D341Med (cell line): ENCODE measurements at regions not wholly inside any gene's neighbourhood (a gene's known extent, or its start where the extent isn't known, plus 50 kb on each side); places are given as distances from the start of the nearest gene placed in this dataset.
"Not testable (repeated sequence)": the region's sequence is repeated elsewhere in the genome, so short reads cannot be mapped to it uniquely, and the experiment has no call there.

Source experiments
- DNase-seq: peaks from one replicate; pipeline ENCODE4 v3.0.0; 2012; ENCODE audit warnings: low spot score

GRCh38 chr3:11898611-11899325 lies 52.1 kb upstream of the TAMM41 start:
- no peak for DNase-seq

DNA sequence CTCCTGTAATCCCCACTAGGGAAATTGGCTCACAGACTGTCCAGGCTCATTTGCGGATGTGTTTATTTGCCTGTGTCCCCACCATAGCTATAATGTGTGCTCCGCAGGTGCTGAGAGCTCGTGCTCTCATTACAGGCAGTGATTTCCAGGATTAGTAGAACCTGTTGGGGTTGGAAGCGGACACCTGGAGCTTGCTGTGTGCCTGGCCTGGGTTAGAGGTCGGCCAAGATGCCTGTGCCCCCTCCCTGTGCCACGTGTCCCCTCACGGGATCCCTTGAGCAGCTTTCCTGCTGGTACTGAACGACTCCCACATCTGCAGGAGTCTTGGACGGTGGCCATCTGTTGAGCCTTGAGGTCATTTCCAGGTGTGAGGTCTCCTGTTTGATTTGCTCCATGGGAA lies 52.7 kb upstream of the TAMM41 start:
- not testable (repeated sequence) for DNase-seq

DNA sequence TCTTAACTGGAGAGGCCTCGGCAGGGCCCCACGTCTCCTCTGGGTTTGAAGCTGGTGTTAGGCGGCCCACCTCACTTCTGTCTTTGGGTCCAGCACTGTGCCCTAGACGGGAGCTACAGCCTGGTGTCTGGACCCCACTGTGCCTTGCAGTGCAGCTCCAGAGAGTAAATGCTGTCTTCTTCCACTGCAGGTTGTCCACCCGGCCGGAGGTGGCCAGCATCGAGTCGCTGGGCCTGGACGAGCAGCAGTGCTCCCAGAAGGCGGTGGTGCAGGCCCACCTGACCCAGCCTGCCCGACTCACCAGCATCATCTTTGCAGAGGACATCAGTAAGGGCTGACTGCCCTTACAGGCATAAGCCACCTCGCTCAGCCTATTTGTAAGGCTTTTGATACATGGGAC lies 53.1 kb upstream of the TAMM41 start:
- no peak for DNase-seq

DNA sequence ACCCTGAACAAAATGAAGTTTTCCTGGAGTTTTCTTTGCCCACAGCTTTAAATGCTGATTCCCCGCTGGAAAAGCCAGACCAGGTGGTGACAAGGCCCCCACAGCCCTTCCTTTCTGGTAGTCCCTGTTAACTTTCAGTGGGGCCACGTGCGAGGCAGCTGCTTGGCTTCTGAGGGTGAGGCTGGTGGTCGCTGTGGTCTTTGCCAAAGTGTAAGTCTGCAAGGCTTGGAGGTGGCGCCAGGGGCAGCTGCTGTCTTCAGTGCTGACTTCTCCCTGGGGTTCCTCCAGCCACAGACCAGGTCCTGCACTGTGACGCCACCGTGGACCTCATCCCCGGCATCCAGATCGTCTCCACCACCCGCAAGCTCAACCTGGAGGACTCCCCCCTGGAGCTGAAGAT lies 54.1 kb upstream of the TAMM41 start:
- no peak for DNase-seq

DNA sequence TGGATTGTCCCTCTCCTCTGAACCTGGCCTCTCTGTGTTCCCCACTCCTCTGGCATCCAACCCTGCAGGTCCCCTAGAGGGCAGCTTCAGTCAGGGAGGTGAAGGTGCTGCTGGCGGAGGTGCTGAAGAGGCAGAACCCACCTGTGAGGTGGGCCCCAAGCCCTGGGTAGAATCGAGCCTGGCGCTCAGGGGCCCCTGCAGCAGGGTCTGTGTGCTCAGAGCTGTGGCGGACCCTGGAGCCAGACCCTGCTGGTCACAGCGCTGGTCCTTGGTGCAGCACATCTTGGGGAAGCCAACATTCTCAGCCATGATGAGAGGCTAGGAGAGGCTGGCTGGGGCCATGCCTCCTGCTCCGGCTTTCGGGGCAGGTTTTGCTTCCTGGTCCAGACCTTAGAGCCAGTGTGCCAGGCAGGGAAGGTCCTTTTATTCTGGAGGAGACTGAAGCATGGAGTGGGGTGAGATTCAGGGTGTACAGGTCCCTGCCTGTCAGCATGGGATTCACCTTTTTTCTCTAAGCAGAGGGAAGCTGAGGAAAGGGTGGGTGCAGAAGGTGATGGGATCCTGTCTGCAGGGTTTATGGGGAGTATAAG lies 54.7 kb upstream of the TAMM41 start:
- DNase-seq = no peak

DNA sequence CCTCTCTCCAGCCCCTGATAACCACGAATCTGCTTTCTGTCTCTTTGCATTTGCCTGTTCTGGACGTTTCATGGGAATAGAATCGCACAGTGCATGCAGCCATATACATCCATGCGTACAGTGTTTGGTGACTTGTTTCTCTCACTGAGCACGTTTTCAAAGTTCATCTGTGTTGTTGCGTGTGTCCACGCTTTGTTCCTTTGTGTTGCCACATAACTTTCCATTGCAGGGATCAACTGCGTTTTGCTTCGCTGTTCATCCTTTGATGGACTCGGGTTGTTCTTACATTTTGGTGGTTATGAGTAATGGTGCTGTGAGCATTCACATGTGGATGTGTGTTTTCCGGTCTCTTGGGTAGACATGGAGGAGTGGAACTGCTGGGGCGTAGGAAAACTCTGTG lies 56.4 kb upstream of the TAMM41 start:
- DNase-seq = no peak

DNA sequence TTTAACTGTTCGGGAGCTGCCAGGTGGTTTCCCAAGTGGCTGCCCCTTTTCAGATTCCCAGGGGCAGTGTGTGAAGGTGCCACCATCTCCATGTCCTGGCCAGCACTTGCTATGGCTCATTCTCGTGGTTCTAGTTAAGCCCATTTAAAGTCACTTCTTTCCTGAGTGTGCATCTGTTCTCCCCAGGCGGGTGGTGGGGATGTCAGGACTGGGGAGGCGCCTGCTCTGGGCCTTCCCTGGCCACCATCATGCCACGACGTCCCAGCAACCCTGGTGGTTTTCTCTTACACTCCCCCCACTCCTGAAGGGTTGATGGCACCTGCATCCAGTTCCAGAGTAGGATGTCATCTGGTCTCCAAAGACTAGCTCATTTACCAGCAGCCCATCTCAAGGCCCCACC lies 56.8 kb upstream of the TAMM41 start:
- no peak for DNase-seq

DNA sequence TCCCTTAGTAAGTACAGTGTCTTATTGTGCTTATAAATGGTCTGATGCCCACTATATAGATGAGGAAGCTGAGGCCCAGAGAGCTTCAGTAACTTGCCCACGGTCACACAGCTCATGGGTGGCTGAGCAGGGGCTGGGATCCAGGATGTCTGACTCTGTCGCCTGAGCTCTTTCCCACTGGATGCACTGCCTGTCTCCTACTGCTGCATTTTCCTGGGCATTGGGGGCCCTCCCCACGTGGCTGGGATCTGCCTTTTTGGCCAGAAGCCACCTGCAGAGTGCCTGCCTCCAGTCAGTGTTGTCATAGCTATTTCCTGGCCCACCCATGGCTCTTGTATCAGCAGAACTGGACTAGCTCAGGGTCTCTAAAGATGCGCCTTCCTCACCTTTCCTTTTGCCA lies 57.5 kb upstream of the TAMM41 start:
- DNase-seq = no peak

DNA sequence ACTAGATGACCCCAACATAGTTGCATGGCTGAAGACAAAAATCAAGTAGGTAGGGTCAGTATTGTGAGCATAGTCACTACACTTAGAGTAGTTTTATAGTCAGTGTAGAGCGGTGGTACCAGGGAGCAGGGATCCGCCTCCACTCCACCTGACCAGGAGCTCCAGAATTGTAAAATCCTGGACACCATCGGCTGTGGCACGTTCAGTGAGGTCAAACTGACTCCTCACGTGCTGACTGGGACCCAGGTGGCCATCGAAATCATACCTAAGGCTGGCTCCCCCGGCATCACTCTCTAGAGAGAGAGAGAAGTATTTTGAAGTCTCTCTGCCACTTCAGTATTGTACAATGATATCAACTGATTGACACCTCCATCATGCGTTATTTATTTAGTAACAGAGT lies 59.7 kb upstream of the TAMM41 start:
- no peak for DNase-seq

DNA sequence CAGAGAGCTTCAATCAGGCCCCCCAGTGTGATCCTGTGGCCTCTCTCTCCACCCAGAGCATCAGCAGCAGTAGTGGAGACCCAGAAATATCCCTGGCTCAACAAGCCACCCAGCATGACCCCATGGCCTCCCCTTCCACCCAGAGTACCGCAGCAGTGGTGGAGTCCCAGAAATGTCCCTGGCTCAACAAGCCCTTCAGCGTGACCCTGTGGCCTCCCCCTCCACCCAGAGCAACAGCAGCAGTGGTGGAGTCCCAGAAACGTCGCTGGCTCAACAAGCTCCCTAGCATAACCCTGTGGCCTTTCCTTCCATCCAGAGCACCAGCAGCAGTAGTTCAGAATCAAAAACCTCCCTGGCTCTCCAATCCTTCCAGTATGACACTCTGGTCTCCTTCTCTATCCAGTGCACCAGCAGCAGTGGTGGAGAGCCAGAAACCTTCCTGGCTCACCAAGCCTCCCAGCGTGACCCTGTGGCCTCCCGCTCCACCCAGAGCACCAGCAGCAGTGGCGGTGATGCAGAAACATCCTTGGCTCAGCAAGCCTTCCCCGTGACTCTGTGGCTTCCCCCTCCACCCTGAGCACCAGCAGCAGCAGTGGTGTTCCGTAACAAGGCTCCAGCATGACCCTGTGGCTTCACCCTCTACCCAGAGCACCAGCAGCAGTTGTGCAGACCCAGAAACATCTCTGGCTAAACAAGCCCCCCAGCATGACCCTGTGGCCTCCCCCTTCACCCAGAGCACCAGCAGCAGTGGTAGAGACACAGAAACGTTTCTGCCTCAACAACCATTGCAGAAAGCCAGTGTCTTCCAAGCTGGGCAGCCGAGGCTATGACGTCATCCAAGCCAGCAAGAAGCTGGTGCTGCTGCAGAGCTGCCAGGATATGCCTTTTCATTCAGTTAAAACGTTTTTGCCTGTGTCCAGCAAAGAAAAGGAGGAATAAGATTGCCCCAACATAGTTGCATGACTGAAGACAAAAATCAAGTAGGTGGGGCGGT lies 61.3 kb upstream of the TAMM41 start:
- no peak for DNase-seq

GRCh38 chr3:11908981-11909698 lies 62.5 kb upstream of the TAMM41 start:
- DNase-seq = no peak

- no peak for DNase-seq
Observed at GRCh38 chr3:11909726-11910125, 63.0 kb upstream of the TAMM41 start.

GRCh38 chr3:11910216-11910930 lies 63.7 kb upstream of the TAMM41 start:
- DNase-seq = not testable (repeated sequence)

DNA sequence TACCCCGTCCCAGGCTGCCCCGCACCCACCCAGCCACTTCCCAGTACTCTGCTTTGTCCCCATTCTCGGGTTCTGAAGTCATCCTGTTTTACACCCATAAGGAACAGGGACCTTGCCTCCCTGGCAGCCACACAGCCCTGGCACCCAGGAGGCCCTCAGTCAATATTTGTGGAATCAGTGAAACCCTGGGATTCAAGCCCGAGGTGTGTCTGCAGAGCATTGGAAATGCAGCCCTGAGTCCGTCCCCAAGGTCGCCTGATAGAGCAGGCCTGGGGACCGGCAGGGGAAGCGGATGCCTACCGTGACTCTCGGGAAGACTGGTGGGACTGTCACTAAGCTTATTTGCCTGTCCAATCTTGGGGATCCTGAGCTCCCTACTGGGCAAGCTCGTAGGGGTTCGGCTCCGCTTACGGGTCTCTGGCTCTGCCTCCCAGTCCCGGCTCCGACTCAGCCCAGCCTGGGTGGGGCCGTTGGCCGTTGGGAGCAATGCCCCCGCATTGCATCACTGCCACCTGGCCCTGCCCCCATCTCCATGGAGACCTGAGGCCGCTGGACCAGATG lies 64.4 kb upstream of the TAMM41 start:
- no peak for DNase-seq

DNA sequence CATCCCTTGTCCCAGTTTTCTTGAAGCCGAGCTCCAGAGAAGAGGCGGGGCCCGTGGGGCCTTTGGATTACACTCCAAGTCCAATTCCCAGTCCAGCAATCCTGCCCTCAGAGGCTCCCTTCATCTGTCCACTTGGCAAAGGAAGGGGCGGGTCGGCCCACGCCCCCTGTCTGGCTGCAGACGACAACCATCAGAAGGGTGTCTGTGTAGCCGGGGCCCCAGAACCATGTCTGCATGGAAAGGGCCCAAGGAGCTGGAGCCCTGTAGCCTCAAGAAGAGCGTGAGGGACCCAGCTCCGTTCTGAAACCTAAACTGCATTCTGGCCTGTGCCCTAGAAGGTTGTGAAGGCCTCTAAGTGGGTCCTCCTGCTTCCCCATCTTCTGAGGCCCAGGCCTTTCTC lies 65.2 kb upstream of the TAMM41 start:
- not testable (repeated sequence) for DNase-seq

DNA sequence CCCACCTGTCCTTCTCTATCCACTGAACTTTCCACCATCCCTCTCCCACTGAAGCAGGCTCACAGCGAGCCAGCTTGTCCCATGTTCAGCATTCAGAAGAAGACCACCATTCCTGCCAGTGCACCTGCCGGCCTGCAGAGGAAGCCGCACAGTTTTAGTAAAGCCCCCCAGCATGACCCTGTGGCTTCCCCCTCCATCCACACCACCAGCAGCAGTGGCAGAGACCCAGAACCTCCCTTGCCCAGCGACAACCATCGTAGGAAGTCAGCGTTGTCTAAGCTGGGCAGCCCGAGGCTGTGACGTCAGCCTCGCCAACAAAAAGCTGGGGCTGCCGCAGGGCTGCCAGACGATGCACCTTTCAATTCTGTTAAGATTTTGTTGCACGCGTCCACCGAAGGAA lies 66.6 kb upstream of the TAMM41 start:
- no peak for DNase-seq

DNA sequence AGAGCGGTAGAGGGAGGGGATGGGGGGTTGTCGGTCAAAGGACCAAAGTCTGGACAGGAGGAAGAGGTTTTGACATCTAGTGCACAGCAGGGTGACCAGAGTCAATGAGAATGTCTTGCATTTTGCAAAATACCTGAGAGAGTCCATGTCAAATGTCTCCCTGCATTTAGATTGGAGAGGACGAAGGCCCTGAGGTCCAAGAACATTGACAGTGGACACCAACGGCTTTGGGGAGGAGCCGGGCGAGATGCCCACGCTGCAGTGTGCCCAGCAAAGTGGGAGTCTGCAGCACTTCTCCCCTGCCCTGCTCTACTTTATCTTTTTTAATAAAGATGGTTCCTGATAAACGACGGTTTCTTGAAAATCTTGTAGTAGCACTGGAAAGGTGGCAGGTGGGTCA lies 67.4 kb upstream of the TAMM41 start:
- no peak for DNase-seq

- DNase-seq = no peak
Observed at GRCh38 chr3:11914651-11915050, 68.0 kb upstream of the TAMM41 start.

GRCh38 chr3:11915621-11916424 lies 69.1 kb upstream of the TAMM41 start:
- DNase-seq = no peak

DNA sequence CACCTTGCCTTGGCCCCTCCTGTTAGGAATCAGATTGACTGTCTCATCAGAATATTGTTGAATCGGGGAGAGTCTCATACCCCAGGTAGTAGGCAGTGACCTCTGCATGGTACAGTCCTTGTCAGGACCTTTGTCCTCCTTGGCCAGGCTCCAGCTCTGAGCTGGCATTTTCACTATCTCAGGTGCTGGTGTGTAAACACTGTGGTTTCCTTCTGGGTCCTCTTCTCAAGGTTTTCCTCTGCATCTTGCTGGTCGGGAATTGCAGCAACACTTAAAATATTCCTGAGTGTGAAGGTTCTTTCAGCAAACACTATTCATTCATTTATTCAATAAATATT lies 69.7 kb upstream of the TAMM41 start:
- not testable (repeated sequence) for DNase-seq

- DNase-seq = no peak
Observed at GRCh38 chr3:11917051-11917450, 70.4 kb upstream of the TAMM41 start.
